HG02610 (cell line): ENCODE measurements at regions not wholly inside any gene's neighbourhood (a gene's known extent, or its start where the extent isn't known, plus 50 kb on each side); places are given as distances from the start of the nearest gene placed in this dataset.
A peak's percentile ranks its signal among the peaks of the same experiment; 100 is the strongest.

Experiments used
- ATAC-seq: cut with Tn5 transposase; IDR thresholded peaks from one replicate; pipeline ENCODE4 v1.9.1; 2021; ENCODE audit warnings: mild to moderate bottlenecking, moderate library complexity; ENCODE audit not compliant: unreplicated experiment

DNA sequence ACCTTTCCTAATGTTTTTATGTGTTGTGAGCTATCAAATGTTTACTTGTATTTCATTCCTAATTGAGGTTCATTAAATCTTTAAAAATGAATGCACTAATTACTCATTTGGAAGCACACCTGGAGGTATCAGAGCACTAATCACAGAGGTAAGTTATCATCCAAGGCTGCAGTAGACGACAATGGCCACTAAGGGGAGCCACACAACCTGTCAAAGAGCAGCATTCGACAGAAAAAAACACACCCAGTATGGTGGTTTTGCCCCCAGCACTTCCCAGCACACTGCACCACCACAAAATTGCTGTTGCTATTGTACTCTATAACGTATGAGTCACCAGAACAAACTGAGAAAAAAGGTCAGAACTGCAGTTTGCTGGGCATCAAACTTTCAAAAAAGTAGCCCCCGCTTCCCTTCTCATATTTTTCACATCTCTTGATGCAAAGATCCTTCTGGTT is 205.9 kb upstream of the IGF1R start:
- peak; percentile 63 for ATAC-seq

DNA sequence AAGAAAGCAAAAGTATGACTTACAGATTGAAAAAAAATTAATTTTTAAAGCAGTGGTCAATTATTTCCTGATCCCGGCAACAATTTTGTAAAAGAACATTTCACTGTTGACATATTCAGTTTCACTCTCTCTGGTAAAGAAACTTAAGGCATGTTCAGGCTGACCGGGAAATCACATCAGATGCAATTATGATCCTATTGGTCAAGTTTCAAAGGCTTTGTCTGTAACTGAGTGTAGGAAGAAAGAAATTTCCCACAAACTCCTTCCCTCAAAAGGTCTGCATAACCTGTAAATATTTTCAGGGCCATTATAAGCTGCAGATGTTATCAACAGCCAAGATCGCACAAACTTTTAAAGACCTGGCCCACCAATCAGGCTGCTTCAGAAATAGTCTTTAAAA is 205.4 kb upstream of the IGF1R start:
- ATAC-seq: no peak

DNA sequence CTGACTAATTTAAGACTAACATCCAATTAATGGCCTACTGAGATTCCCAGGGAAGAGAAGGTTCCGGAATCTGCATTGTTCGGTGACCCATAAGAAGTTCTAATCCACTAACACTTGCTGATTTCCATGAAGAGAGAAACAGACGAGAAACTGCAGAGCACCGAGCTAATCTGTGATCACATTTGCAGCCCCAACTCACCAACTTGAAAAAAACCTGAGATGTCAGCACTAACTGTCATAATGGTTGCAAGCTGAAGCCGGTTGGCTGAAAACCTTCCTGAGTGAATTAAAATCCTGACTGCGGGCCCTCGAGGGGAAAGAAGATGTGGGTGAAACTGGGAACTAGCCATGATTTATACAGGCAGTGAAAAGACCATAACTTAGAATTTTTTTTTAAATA is 204.8 kb upstream of the IGF1R start:
- no peak for ATAC-seq

DNA sequence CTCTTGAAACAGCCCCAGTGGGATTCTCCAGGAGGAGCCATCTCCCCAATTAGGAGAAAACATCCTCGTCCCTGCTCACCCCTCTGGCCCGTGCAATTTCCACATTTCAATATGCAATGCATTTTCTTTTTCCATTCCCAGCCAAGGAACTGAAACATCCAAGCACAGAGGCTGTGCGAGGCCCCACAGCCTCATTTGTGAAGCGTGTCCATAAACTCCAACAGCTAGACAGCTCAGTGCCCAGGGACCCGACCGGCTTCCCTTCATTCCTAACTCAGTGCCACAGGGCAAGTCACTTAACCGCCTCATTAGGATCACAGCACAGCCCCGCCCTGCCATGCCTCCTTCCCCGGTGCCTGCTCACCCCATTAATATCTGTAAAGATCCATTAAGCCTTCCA is 204.2 kb upstream of the IGF1R start:
- no peak for ATAC-seq

DNA sequence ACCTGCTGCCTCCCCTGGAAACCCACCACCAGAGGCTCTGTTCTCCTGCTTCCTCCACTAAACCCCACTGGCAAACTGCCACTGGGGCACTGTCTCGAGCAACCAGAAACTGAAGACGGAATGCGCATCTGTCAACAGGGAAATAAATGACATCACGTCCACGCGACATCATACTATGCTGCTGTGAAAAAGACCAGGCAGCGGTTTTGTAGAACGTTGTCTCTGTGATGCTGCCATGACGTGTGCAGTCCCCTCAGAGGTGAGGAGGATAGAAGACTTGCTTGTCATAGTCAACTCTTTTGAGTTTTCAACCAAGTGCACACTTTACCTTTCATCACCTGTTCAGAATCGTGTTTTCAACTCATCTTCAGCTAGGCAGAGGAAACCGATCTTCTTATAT is 203.0 kb upstream of the IGF1R start:
- no peak for ATAC-seq

DNA sequence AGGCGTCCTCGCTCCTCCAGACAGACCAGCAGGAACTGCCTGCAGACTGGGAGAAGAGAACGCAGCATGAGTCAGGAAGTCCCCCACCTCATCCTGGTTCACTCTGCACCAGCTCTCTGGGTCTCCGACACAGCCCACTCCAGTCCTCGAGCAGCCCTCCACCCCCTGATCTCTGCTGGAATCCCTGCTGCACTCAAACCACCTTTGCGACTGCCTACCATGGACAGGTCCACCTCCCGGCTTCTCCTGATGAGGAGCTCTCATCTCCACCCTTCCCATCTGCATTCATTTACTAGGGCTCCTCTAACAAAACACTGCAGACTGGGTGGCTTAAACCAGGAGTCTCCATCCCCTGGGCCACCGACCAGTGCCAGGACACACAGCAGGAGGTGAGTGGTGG is 202.3 kb upstream of the IGF1R start:
- no peak for ATAC-seq

DNA sequence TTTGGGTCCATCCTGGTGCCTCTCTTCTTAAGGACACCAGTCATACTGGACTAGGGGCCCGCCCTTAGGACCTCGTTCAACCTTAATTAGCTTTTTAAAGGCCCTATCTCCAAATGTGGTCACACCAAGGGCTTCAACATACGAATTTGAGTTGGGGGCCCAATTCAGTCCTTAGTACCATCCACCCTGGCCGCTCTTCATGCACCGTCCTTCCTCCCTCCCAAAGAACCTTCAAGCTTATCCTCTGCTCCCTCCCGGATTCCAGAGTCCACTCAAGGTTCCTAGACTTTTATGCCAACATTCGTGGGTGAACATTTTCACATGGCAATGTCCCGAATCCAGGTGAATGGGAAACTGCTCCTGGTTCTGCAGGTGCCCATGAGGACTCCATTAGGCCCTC is 201.3 kb upstream of the IGF1R start:
- ATAC-seq: no peak

DNA sequence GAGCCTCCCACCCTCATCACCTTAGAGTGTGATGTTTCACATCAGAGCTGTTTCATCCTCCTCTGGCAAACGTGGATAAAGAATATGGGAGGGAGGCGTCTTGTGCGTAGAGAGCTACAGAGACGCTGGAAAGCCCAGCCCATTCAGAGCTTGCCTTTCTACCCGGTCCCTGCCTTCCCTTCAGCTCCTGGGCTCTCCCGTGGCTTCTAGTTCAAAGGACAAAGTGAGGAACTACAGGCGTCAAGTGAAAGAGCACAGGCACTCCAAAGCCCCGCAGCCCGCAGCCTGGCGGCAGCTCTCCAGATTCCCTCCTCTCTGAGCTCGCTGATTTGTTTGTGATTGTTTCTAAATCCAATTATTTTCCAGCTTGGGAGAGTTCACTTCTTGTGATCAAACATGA is 197.1 kb upstream of the IGF1R start:
- no peak for ATAC-seq

DNA sequence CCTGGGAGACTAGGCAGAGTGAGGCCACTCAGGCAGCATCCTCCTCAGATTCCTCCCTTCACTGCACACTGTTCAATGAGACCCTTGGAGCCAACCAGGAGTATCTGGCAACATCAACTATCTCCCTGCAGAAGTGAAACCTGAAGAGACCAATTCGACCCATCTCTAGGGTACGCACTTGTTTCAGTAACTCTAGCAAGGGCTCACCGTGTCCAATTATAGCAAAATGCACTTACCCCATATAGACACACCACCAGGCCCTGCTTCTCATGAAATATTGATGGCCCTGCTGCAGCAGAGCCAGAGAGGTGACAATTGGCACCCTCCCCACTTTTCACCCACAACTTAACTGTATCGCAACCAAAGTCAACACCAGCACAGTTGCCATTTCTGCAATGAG is 196.1 kb upstream of the IGF1R start:
- no peak for ATAC-seq

DNA sequence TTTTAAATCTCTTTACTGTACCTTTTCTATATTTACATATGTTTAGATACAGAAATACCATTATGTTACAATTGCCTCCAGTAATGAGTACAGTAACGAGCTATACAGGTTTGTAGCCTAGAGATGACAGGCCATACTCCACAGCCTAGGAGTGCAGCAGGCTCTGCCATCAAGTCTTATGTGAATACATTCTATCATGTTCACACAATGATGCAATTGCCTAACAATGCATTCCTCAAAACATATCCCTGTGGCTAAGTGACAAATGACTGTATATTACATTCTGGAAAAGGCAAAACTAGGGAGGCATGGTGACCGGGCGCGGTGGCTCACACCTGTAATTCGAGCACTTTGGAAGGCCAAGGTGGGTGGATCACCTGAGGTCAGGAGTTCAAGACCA is 192.4 kb upstream of the IGF1R start:
- ATAC-seq: no peak

DNA sequence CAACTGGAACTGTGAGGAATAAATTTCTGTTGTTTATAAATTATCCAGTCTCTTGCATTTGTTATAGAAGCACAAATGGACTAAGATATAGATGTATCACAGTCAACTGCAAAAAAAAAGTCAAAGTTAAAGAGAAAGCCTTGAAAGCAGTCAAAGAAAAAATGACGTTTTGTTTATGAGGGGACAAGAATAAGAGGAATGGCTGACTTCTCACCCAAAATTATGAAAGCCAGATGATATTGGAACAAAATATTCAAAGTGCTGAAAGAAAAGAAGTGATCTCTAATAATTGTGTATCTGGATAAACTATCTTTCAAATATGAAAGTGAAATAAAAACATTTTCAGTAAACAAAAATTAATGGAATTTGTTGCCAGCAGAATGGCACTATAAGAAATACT is 171.8 kb upstream of the IGF1R start:
- ATAC-seq: no peak

DNA sequence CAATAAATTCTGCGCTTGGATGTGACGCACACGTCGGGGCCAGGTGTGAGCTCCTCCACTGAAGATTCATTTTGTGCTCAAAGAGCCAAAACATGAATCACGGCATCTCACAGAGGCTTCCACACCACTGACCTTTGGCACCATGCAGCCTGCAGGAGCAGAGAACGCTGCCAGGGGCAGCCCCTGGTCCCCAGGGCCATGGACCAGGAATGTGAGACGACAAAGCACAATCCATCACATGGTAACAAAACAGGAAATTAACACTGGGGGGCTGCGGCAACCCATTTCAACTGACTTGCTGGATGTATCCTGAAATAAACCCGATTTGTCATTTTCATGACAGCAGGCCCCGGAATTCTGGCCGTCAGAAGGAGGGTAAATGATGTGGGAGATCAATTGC is 167.5 kb upstream of the IGF1R start:
- ATAC-seq: no peak

DNA sequence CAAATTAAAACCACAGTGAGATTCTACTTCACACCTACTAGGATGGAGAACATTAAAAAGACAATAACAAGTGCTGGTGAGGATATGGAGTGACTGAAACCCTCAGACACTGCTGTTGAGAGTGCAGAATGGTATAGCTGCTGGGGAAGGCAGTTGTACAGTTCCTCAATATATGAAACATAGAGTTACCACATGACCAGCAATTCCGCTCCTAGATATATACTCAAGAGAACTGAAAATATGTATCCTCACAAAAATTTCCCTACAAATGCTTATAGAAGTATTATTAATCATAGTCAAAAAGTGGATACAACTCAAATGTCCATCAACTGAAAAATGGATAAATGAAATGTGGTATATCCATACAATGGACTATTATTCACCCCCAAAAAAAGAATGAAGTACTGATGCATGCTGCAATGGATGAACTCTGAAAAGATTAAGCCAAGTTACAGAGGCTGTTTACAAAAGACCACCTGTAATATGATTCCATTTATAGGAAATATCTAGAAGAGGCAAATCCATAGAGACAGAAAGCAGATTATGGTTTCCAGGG is 164.7 kb upstream of the IGF1R start:
- ATAC-seq: no peak

DNA sequence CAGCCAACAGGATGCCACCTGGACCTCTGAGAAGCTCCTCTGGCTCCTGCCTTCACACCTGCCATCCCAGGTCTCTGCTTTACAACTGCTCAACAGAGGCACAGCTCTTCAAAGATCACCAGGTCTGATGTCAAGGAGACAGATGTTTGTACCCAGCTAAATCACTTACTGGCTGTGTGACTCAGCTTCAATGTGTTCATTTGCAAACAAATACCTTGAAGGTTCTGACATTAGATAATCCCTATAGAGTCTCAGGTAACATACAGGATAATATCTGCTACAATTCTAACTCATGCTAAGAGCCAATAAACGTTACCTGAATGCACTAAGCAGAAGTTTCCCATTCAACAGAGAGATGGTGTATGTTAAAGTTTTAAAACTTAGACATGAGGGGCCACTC is 163.4 kb upstream of the IGF1R start:
- no peak for ATAC-seq

DNA sequence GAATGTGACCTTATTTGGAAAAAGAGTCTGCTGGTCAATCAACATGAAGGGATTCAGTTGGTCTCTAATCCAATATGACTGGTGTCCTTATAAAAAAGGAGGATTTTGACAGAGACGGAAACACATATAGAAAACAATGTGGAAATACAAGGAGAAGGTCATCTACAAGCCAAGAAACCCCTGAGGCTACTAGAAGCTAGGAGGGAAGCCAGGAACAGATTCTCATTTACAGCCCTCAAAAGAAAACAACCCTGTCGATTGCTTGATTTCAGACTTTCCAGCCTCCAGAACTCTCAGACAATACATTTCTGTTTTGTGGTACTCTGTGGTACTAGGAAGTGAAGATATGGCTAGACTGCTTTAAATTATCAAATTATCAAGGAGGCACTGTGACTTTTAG is 162.9 kb upstream of the IGF1R start:
- ATAC-seq: no peak

DNA sequence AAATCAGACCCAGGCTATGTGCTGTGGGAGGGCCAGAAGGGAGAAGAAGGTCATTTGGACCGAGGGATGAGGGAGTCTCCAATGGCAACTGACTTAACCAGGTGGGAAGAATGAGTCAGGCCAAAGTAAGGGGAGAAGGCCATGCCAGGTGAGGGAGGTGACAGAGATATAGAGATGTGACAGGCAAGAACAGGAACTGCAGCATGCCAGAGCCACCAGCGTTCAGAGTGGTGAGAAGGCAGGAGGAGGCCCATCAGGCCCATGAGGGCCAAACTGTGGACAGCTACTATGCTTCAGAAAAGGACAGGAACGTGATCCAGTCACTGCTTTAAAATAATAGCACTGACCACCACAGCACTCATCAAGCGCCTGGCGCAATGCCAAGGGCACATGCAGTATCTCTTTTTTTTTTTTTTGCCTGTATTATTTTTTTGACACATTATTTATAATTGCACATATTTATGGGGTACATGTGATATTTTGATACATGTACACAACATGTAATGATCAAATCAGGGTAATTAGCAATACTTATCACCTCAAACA is 154.3 kb upstream of the IGF1R start:
- no peak for ATAC-seq

DNA sequence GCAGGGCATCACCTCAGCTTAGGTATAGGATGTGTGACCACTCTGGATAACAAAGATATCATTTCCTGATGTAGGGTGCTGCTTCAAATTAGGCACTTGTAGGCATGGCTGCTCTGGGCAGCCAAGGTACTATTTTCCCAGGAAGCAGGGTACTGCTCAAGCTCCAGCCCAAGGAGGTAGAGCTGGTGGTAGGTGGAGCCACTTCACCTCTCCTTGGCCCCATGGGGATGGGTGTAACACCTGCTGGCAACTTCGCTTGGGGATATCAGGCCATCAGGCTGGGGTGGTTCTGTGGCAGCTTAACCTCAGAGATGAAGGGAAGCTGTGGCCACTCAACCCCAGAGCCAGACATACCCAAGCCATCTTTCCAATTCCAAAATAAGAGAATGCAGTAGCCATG is 147.1 kb upstream of the IGF1R start:
- no peak for ATAC-seq

DNA sequence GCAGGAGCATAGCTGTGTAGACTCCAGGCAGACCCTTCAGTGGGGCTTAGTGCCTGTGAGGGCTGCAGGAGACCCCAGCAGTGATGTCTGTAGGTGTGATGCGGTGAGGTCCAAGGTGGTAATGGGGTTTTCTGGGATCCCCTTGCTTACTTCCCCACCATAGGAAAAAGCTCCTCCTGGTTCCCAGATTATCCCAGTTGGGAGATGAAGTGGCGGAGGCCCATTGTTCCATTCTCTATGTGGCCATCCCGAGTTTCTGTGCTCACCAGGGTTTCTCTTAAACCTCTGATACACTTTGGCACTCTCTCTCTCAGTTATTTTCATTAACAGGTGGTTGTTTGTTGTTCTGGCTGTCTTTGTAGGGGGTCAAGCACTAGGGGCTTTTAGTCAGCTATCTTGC is 146.7 kb upstream of the IGF1R start:
- no peak for ATAC-seq

DNA sequence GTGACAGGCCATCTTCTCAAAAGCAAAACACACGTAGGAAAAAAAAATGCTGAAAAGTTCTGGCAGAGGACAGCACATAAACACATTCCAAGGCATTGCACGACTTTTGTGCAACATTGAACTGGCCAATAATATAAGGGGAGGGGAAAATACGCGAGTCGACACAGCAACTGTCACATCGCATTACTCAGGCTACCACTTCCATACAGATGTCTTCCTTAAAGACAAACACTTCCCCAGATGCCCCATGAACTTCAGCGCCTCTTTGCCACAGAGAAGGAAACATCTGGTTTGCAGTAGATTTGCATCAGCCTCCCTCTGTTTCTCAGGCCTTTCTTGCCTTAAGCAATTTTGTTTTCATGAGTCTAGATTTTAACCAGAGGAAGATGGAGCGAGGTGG is 144.4 kb upstream of the IGF1R start:
- no peak for ATAC-seq

DNA sequence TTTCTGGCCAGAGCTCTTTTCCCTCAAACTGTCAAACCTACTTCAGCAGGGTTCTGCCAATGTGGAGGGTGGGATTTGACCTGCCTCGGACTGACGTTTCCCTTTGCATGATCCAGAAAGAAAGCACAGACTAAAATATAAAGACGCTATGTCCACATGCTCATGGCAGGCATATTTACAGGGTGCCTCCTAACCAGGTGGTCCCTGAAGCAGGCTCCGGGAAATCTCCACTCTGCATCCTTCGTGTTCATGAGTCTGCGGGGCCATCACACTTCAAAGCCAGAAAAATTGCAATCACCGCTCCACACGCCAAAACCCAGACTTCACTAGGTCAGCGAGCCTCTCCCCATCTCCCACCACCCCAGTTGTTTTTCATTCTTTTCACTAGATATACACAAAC is 143.3 kb upstream of the IGF1R start:
- ATAC-seq: no peak

DNA sequence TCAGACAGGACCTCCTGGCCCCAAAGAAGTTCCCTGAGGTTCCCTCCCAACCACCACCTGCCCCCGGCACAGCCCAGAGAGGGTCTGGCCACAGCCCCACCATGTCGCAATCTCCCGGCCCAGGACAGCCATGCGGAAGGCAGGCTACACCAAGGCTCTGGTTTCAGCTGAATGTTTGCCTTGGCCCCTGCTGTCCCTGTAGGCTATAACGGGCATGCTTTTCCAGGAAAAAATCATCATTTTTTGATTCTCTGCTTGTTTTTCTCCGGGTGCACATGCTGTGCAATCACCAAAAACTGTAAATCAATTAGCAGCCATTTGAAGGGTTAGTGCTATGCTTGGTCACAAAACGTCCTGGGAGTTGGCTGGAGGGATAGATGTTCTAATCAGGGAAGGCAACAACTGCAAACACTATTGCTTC is 142.7 kb upstream of the IGF1R start:
- no peak for ATAC-seq

DNA sequence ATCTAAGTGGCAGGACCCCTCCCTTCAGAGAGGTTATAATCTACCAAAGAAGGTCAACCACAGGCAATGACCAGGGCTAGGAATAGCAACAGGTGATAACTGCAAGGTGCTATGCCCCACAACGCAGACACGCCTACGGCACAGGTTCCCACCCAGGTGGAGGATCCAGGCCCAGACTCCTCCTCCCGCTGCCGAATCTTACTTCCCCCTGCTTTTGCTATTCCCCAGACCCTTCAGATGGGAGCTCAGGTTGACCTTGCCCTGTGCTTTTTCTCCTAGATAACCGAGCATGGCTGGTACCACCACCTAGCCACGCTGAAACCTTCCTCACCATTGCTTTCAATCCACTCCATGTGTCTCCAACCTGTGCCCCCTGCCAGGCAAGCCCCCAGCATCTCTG is 142.2 kb upstream of the IGF1R start:
- ATAC-seq: no peak

DNA sequence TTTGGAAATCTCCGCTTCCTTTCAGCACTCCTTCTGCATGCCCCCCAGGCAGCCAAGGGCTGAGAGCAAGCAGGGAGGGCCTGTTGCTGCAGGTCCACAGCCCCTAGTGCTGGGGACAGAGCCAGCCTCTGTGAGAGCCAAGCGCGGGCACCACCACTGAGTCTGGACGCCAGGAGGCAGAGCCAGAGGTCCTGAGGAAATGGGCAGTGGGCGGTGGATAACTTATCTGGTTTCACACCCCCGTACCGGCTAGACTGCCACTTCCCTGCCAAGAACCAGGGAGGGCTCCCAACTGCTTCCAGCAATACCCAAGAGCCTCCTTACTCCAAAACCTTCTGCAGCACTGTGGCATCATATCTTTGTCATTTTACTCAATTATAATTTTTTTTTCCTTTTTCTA is 141.6 kb upstream of the IGF1R start:
- ATAC-seq: no peak
